ENCODE measurements at regions not wholly inside any gene's neighbourhood (a gene's known extent, or its start where the extent isn't known, plus 50 kb on each side); places are given as distances from the start of the nearest gene placed in this dataset.

DNA sequence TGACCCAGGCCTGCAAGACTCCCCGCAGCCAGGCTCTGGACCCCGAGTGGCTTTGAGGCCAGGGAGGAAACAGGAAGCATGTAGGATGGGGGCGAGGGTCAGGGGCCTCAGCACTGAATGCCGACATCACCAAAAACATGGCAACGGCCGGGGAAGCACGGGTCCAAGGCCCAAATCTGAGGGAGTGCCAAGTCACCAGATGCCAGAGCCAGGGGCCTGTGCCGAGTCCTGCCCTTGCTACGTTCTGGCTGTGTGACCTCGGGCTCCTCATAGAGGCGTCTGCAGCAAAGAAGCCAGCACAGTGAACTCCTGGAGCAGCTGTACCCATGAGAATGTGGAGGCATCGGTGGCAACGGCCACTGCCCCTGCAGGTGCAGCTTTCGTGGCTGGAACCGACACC, 420.7 kb downstream of the CTTN start:
- TF ChIP-seq CTCF (IDR thresholded peaks at IDR 0.05; ENCODE audit: poor library complexity), result no peak
- no peak for TF ChIP-seq EZH2 (IDR thresholded peaks at IDR 0.05; ENCODE audit: borderline replicate concordance)
